Fibroblast of lung (primary cell): ENCODE measurements at regions not wholly inside any gene's neighbourhood (a gene's known extent, or its start where the extent isn't known, plus 50 kb on each side); places are given as distances from the start of the nearest gene placed in this dataset.

Source experiments
- DNase-seq, 2 donors: peaks; one replicate each; pipeline versions ENCODE4 v3.0.0 to v3.0.0-alpha.2; 2010; ENCODE audit warnings: low read depth in 2 of 2
- H2AFZ ChIP-seq: 2 replicates; pipeline ENCODE4 v1.5.1; 2012; ENCODE audit warnings: low read length, control low read depth, inconsistent platforms
- H3K27ac ChIP-seq: 2 replicates; pipeline ENCODE4 v1.5.1; 2011; ENCODE audit warnings: low read length, control low read depth; ENCODE audit not compliant: insufficient read depth
- H3K27me3 ChIP-seq: 2 replicates; pipeline ENCODE4 v1.5.1; 2011; ENCODE audit warnings: mild to moderate bottlenecking, low read length; ENCODE audit not compliant: control insufficient read depth, insufficient read depth
- H3K36me3 ChIP-seq: 2 replicates; pipeline ENCODE4 v1.5.1; 2011; ENCODE audit warnings: low read length; ENCODE audit not compliant: control insufficient read depth, insufficient read depth
- H3K4me1 ChIP-seq: 2 replicates; pipeline ENCODE4 v1.5.1; 2011; ENCODE audit warnings: low read length; ENCODE audit not compliant: control insufficient read depth, insufficient read depth; ENCODE audit errors: extremely low read depth
- H3K4me2 ChIP-seq: 2 replicates; pipeline ENCODE4 v1.5.1; 2011; ENCODE audit warnings: low read length, control low read depth; ENCODE audit not compliant: insufficient read depth; ENCODE audit errors: extremely low read depth
- H3K4me3 ChIP-seq, 4 experiments: fragments of 200-600 bp in 1 of 4; sonication (generic) in 1 of 4; replicated peaks in 1 of 4; 2 replicates each; pipeline ENCODE4 v1.5.1; 2011 to 2016; ENCODE audit warnings: low read length in 4 of 4, low read depth in 3 of 4, mild to moderate bottlenecking in 3 of 4, control low read depth in 2 of 4, inconsistent platforms in 1 of 4, mixed read lengths in 1 of 4; ENCODE audit not compliant: insufficient read depth in 1 of 4; ENCODE audit errors: control extremely low read depth in 1 of 4
- H3K79me2 ChIP-seq: 2 replicates; pipeline ENCODE4 v1.5.1; 2012; ENCODE audit warnings: mild to moderate bottlenecking, low read length, inconsistent platforms; ENCODE audit not compliant: control insufficient read depth, insufficient read depth
- H3K9ac ChIP-seq: 2 replicates; pipeline ENCODE4 v1.5.1; 2011; ENCODE audit warnings: mild to moderate bottlenecking, low read length, control low read depth; ENCODE audit not compliant: insufficient read depth
- H3K9me3 ChIP-seq: 2 replicates; pipeline ENCODE4 v1.5.1; 2012; ENCODE audit warnings: low read depth, low read length; ENCODE audit not compliant: control insufficient read depth, insufficient read depth
- H4K20me1 ChIP-seq: 2 replicates; pipeline ENCODE4 v1.5.1; 2011; ENCODE audit warnings: low read length; ENCODE audit not compliant: control insufficient read depth, insufficient read depth; ENCODE audit errors: extremely low read depth
- CTCF ChIP-seq, 2 donors: IDR thresholded peaks in 1 of 2; conservative IDR thresholded peaks in 1 of 2; 1 replicate in 1 of 2; 2 replicates in 1 of 2; pipeline ENCODE4 v1.5.1; 2011 to 2012; ENCODE audit warnings: low read length in 2 of 2, control low read depth in 1 of 2, inconsistent platforms in 1 of 2, low read depth in 1 of 2, mild to moderate bottlenecking in 1 of 2
- EZH2 ChIP-seq: IDR thresholded peaks from 2 replicates; pipeline ENCODE4 v1.5.1; 2012; ENCODE audit warnings: low read length, control low read depth, mild to moderate bottlenecking; ENCODE audit errors: missing control alignments

- Histone ChIP-seq H3K4me1 (peaks cover 3% of the 10 kb centered on the region), H3K9me3 (no peaks in the 10 kb centered on the region), H3K4me2 (no peak overlapping the region), H3K9ac (no peak overlapping the region), H3K79me2 (no peaks in the 10 kb centered on the region), H3K27ac (no peak overlapping the region), H4K20me1 (no peaks in the 10 kb centered on the region), H3K36me3 (no peaks in the 10 kb centered on the region), H3K27me3 (no peaks in the 10 kb centered on the region), H2AFZ (no peak overlapping the region), H3K4me3 (no peak overlapping the region)
- peak in 1 of 2 donors; percentile 82 for DNase-seq
- TF ChIP-seq EZH2 (no peak), CTCF (conservative IDR thresholded peaks at IDR 0.05 in 1 of 2, IDR thresholded peaks at IDR 0.05 in 1 of 2; ENCODE audit: low read depth in 1 of 2, low read length in 2 of 2) (no peak)
Measured at GRCh38 chr6:56357616-56358373, 110.4 kb upstream of the COL21A1 start.

- Histone ChIP-seq H3K27ac (no peak overlapping the region), H2AFZ (no peak overlapping the region), H4K20me1 (no peaks in the 10 kb centered on the region), H3K9me3 (no peaks in the 10 kb centered on the region), H3K79me2 (no peaks in the 10 kb centered on the region), H3K4me2 (no peak overlapping the region), H3K36me3 (no peaks in the 10 kb centered on the region), H3K4me3 (no peak overlapping the region), H3K27me3 (no peaks in the 10 kb centered on the region), H3K9ac (no peak overlapping the region), H3K4me1 (peaks cover 3% of the 10 kb centered on the region)
- TF ChIP-seq CTCF (conservative IDR thresholded peaks at IDR 0.05 in 1 of 2, IDR thresholded peaks at IDR 0.05 in 1 of 2; ENCODE audit: low read depth in 1 of 2, low read length in 2 of 2) (no peak), EZH2 (no peak)
- DNase-seq = peak; percentile 30 to 71
Measured at GRCh38 chr6:56356426-56356825, 109.0 kb upstream of the COL21A1 start.

- Histone ChIP-seq H3K79me2 (no peaks in the 10 kb centered on the region), H2AFZ (no peak overlapping the region), H3K27me3 (no peaks in the 10 kb centered on the region), H3K9me3 (no peaks in the 10 kb centered on the region), H3K4me1 (peaks cover 10% of the 10 kb centered on the region), H4K20me1 (no peaks in the 10 kb centered on the region), H3K36me3 (no peaks in the 10 kb centered on the region), H3K4me2 (no peak overlapping the region), H3K4me3 (no peak overlapping the region), H3K9ac (no peak overlapping the region), H3K27ac (no peak overlapping the region)
- TF ChIP-seq EZH2 (no peak), CTCF (conservative IDR thresholded peaks at IDR 0.05 in 1 of 2, IDR thresholded peaks at IDR 0.05 in 1 of 2; ENCODE audit: low read depth in 1 of 2, low read length in 2 of 2) (no peak)
- DNase-seq = peak in 1 of 2 donors; percentile 20
Measured at GRCh38 chr6:56353860-56354259, 106.5 kb upstream of the COL21A1 start.
